Suprapubic skin (tissue), 4 donors: ENCODE measurements at regions not wholly inside any gene's neighbourhood (a gene's known extent, or its start where the extent isn't known, plus 50 kb on each side); places are given as distances from the start of the nearest gene placed in this dataset.

Experiments used
- DNase-seq, 2 donors: peaks; one replicate each; pipeline ENCODE4 v3.0.0-alpha.2; 2019; ENCODE audit warnings: low spot score in 2 of 2
- H3K27ac ChIP-seq: fragments of 200-600 bp; sonication (generic); one replicate; pipeline ENCODE4 v1.5.1; 2019
- H3K27me3 ChIP-seq: fragments of 200-600 bp; sonication (generic); one replicate; pipeline ENCODE4 v1.5.1; 2019
- H3K36me3 ChIP-seq: fragments of 200-600 bp; sonication (generic); one replicate; pipeline ENCODE4 v1.5.1; 2019
- H3K4me1 ChIP-seq: fragments of 200-600 bp; sonication (generic); one replicate; pipeline ENCODE4 v1.5.1; 2019
- H3K4me3 ChIP-seq: fragments of 200-600 bp; sonication (generic); one replicate; pipeline ENCODE4 v1.5.1; 2019; ENCODE audit warnings: mild to moderate bottlenecking
- H3K9me3 ChIP-seq: fragments of 200-600 bp; sonication (generic); one replicate; pipeline ENCODE4 v1.5.1; 2019
- EP300 ChIP-seq: sonication (generic); formaldehyde crosslinking; IDR thresholded peaks from one replicate; pipeline ENCODE4 v1.6.1; 2017; ENCODE audit warnings: antibody characterized with exemption
- POLR2A ChIP-seq, 2 donors: fragments of 450-650 bp; IDR thresholded peaks; one replicate each; pipeline ENCODE4 v1.6.1; 2017; ENCODE audit warnings: antibody characterized with exemption in 2 of 2, mild to moderate bottlenecking in 2 of 2, moderate library complexity in 2 of 2
- POLR2AphosphoS5 ChIP-seq, 3 donors: sonication (generic); formaldehyde crosslinking; IDR thresholded peaks; one replicate each; pipeline ENCODE4 v1.6.1; 2017; ENCODE audit warnings: antibody characterized with exemption in 3 of 3
- WGBS: methylation state at CpG from one replicate; pipeline ENCODE4 v1.1.5; 2018; 5-methylcytosine and 5-hydroxymethylcytosine counted together
- TF ChIP-seq, protein P1 (sequence below), 2 donors: fragments of 200-600 bp in 1 of 2; fragments of 450-650 bp in 1 of 2; sonication (generic) in 1 of 2; IDR thresholded peaks; one replicate each; pipeline ENCODE4 v1.5.1; 2016 to 2019; ENCODE audit warnings: antibody characterized with exemption in 2 of 2, mild to moderate bottlenecking in 1 of 2, moderate library complexity in 1 of 2

DNA sequence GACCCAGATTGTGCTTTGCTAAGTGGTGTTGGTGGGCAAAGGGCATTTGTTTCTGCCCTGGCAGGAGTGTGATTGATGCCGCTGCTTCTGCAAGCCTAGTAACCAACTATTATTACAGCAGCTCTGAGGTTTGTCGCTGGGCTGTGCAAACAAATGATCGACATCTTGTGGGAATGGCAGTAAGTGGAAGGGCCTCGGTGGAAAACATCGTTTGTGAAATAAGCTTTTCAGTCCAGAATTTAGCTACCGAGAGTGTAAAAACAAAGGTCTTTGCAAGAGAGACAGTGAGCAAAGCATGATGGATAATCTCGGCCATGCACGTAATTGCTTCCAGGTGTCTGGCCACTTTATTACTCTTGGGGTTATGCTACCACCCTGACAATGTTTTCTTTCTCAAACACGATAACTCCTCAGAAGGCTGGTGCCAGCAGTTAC, 397.7 kb upstream of the PRICKLE1 start:
- H3K4me1 ChIP-seq = no peaks in the 10 kb centered on the region
- no peak for TF ChIP-seq POLR2AphosphoS5 (IDR thresholded peaks at IDR 0.05)
- no peak for TF ChIP-seq POLR2A (IDR thresholded peaks at IDR 0.05)
- TF ChIP-seq EP300 = no peak
- TF ChIP-seq, protein P1, sequence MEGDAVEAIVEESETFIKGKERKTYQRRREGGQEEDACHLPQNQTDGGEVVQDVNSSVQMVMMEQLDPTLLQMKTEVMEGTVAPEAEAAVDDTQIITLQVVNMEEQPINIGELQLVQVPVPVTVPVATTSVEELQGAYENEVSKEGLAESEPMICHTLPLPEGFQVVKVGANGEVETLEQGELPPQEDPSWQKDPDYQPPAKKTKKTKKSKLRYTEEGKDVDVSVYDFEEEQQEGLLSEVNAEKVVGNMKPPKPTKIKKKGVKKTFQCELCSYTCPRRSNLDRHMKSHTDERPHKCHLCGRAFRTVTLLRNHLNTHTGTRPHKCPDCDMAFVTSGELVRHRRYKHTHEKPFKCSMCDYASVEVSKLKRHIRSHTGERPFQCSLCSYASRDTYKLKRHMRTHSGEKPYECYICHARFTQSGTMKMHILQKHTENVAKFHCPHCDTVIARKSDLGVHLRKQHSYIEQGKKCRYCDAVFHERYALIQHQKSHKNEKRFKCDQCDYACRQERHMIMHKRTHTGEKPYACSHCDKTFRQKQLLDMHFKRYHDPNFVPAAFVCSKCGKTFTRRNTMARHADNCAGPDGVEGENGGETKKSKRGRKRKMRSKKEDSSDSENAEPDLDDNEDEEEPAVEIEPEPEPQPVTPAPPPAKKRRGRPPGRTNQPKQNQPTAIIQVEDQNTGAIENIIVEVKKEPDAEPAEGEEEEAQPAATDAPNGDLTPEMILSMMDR (IDR thresholded peaks at IDR 0.05) = no peak
- H3K9me3 ChIP-seq = no peaks in the 10 kb centered on the region
- WGBS = 68% methylated on average over 9 of the region's 9 CpGs
- no peak overlapping the region for H3K4me3 ChIP-seq
- no peak overlapping the region for H3K27ac ChIP-seq
- DNase-seq = no peak
- no peaks in the 10 kb centered on the region for H3K36me3 ChIP-seq
- no peaks in the 10 kb centered on the region for H3K27me3 ChIP-seq

DNA sequence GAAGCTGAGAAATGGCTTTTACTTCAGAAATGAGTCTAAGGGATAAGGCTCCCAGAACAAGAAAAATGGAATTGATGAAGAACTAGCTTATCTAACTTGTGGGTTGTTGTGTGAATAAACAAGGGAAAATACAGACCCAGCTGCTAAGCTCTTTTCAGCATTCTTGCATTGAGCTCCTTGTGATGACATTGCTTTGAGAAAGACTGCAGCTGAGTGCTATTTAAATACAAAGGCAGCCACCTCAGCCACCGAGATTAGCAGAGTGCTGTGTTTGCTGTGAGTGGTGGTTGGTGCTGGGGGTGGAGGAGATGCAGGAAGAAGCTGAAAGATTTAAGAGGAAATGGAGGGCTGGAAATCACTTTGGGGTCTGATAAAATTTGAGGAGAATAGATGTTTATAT, 396.0 kb upstream of the PRICKLE1 start:
- 63% methylated on average over 1 of the region's 1 CpG for WGBS
- no peak for TF ChIP-seq POLR2A (IDR thresholded peaks at IDR 0.05)
- TF ChIP-seq, protein P1 (IDR thresholded peaks at IDR 0.05) = no peak
- no peak for TF ChIP-seq POLR2AphosphoS5 (IDR thresholded peaks at IDR 0.05)
- no peak for TF ChIP-seq EP300
- no peak for DNase-seq

GRCh38 chr12:42982828-42983227, 393.3 kb upstream of the PRICKLE1 start:
- Histone ChIP-seq H3K9me3 (no peaks in the 10 kb centered on the region), H3K4me3 (no peak overlapping the region), H3K27ac (no peak overlapping the region), H3K27me3 (no peaks in the 10 kb centered on the region), H3K4me1 (no peaks in the 10 kb centered on the region), H3K36me3 (no peaks in the 10 kb centered on the region)
- DNase-seq = no peak
- 81% methylated on average over 4 of the region's 4 CpGs for WGBS
- TF ChIP-seq EP300 (no peak), POLR2AphosphoS5 (IDR thresholded peaks at IDR 0.05) (no peak), POLR2A (IDR thresholded peaks at IDR 0.05) (no peak)

More for the DNA sequence above, 396.0 kb upstream of the PRICKLE1 start:
- Histone ChIP-seq H3K9me3 (no peaks in the 10 kb centered on the region), H3K4me3 (no peak overlapping the region), H3K27me3 (no peaks in the 10 kb centered on the region), H3K36me3 (no peaks in the 10 kb centered on the region), H3K27ac (no peak overlapping the region), H3K4me1 (no peaks in the 10 kb centered on the region)

DNA sequence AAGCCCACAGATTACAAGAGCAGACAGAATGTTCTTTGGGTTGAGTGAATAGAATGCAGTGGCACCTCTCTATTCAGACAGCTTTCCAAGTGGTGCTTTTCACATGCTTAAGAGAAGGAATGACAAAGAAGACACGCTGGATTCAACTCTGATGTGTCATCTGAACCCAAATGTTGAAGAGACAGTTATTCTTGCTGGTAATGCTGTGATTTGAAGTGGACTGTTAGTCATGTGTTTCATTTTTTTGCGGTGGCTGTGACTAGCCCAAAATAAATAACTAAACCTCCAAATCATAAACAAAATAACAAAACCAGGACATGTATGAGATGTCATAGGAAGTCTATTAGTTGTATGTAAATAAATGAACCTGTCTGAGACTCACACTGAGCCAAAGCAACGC, 391.8 kb upstream of the PRICKLE1 start:
- DNase-seq = no peak
- H3K9me3 ChIP-seq = no peaks in the 10 kb centered on the region
- no peaks in the 10 kb centered on the region for H3K36me3 ChIP-seq
- no peak for TF ChIP-seq POLR2A (IDR thresholded peaks at IDR 0.05)
- TF ChIP-seq, protein P1 (IDR thresholded peaks at IDR 0.05) = no peak
- no peak for TF ChIP-seq POLR2AphosphoS5 (IDR thresholded peaks at IDR 0.05)
- no peak for TF ChIP-seq EP300
- H3K27me3 ChIP-seq = no peaks in the 10 kb centered on the region
- no peak overlapping the region for H3K27ac ChIP-seq
- 76% methylated on average over 3 of the region's 3 CpGs for WGBS
- H3K4me1 ChIP-seq = no peaks in the 10 kb centered on the region
- H3K4me3 ChIP-seq = no peak overlapping the region

DNA sequence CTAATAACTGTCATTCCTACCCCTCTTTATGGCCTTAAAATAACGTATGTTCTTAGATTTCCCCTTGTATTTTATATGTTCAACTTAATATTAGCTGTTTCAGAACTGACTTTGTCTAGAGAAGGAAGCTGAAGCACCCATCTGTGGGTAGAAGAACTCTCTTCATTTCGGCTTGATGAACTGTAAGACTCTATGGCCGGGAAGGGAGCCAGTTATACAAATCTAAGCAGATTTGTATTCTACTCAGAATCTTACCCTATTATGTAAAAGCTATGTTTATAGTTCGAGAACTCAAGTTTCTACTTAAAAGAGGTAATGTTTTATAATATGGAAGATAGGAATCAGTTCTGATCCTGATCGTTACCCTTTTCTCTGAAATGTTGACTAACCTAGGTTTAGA, 390.9 kb upstream of the PRICKLE1 start:
- H3K4me3 ChIP-seq = no peak overlapping the region

More for the DNA sequence above, 390.9 kb upstream of the PRICKLE1 start:
- WGBS = 85% methylated on average over 5 of the region's 5 CpGs
- Histone ChIP-seq H3K9me3 (no peaks in the 10 kb centered on the region), H3K27me3 (no peaks in the 10 kb centered on the region), H3K36me3 (no peaks in the 10 kb centered on the region), H3K27ac (no peak overlapping the region), H3K4me1 (no peaks in the 10 kb centered on the region)
- TF ChIP-seq EP300 = no peak
- TF ChIP-seq, protein P1 (IDR thresholded peaks at IDR 0.05) = no peak
- TF ChIP-seq POLR2AphosphoS5 (IDR thresholded peaks at IDR 0.05) = no peak
- no peak for TF ChIP-seq POLR2A (IDR thresholded peaks at IDR 0.05)
- DNase-seq = no peak
